ENCODE measurements at regions not wholly inside any gene's neighbourhood (a gene's known extent, or its start where the extent isn't known, plus 50 kb on each side); places are given as distances from the start of the nearest gene placed in this dataset.

DNA sequence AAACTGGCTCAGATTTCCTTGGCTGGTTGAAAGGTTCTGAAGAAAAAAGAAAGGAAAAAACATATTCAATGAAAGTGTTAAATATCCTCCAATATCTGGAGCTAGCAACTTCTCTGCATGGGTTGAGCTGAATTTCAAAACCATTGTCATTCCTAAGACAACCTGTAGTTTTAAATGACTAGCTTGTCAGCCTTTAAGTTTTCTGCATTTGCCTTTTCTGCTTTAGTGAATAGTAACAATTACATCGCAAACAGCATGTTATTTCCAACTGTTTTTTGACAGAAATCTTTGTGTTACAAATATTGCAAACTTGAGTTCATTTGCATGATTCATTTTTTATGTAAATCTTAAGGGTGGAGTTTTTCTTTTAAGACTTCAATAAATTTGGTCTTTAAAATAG is 852.3 kb upstream of the CELF2 start:
- Histone ChIP-seq H3K9me3 (ENCODE audit: control insufficient read depth, insufficient read depth, low read length) (no peaks in the 10 kb centered on the region), H3K9me2 (replicated peaks; ENCODE audit: control insufficient read depth, low read length) (no peaks in the 10 kb centered on the region), H3K27me3 (ENCODE audit: control insufficient read depth, low read length) (no peaks in the 10 kb centered on the region), H3K79me2 (ENCODE audit: control insufficient read depth, low read length) (no peaks in the 10 kb centered on the region), H3K4me1 (ENCODE audit: control insufficient read depth, low read length) (no peaks in the 10 kb centered on the region), H3K27ac (ENCODE audit: low read depth, low read length) (no peak overlapping the region), H3F3A (ENCODE audit: control insufficient read depth, insufficient read depth) (no peaks in the 10 kb centered on the region), H3K4me3 (ENCODE audit: low read length) (no peak overlapping the region), H4K20me1 (ENCODE audit: control insufficient read depth, insufficient read depth, low read depth, low read length) (no peaks in the 10 kb centered on the region), H3K4me2 (ENCODE audit: low read length) (no peak overlapping the region), H3K36me3 (ENCODE audit: control insufficient read depth, low read length) (no peaks in the 10 kb centered on the region)
- no peak for TF ChIP-seq EZH2phosphoT487 (IDR thresholded peaks at IDR 0.05; ENCODE audit: borderline replicate concordance, low read length)
- TF ChIP-seq, protein P1, sequence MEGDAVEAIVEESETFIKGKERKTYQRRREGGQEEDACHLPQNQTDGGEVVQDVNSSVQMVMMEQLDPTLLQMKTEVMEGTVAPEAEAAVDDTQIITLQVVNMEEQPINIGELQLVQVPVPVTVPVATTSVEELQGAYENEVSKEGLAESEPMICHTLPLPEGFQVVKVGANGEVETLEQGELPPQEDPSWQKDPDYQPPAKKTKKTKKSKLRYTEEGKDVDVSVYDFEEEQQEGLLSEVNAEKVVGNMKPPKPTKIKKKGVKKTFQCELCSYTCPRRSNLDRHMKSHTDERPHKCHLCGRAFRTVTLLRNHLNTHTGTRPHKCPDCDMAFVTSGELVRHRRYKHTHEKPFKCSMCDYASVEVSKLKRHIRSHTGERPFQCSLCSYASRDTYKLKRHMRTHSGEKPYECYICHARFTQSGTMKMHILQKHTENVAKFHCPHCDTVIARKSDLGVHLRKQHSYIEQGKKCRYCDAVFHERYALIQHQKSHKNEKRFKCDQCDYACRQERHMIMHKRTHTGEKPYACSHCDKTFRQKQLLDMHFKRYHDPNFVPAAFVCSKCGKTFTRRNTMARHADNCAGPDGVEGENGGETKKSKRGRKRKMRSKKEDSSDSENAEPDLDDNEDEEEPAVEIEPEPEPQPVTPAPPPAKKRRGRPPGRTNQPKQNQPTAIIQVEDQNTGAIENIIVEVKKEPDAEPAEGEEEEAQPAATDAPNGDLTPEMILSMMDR (IDR thresholded peaks at IDR 0.05; ENCODE audit: low read depth, low read length, poor library complexity, severe bottlenecking) = no peak

DNA sequence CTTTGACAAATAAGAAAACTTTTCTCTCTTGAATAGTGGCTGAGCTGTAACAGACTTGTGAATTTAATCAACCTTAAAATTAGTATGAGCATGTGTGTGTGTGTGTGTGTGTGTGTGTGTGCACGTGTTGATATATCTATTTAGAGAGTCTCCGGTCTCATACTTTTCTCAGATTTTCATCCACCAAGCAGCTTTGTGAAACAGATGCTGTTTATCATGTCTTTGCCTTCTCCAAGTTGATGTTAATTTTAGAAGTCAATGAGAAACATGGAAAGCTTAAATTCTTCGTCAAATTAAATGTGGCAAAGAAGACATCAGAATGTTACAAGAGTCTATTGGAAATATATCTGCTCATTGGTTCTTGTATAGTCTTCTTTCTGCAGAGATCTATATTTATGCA is 839.2 kb upstream of the CELF2 start:
- H3K4me3 ChIP-seq (ENCODE audit: low read length) = no peak overlapping the region
- no peaks in the 10 kb centered on the region for H3K9me2 ChIP-seq (replicated peaks; ENCODE audit: control insufficient read depth, low read length)
- no peaks in the 10 kb centered on the region for H3K79me2 ChIP-seq (ENCODE audit: control insufficient read depth, low read length)
- no peaks in the 10 kb centered on the region for H3K27me3 ChIP-seq (ENCODE audit: control insufficient read depth, low read length)
- no peaks in the 10 kb centered on the region for H3K9me3 ChIP-seq (ENCODE audit: control insufficient read depth, insufficient read depth, low read length)
- no peak overlapping the region for H3K4me2 ChIP-seq (ENCODE audit: low read length)
- H3K4me1 ChIP-seq (ENCODE audit: control insufficient read depth, low read length) = no peaks in the 10 kb centered on the region
- no peak overlapping the region for H3K27ac ChIP-seq (ENCODE audit: low read depth, low read length)
- TF ChIP-seq EZH2phosphoT487 (IDR thresholded peaks at IDR 0.05; ENCODE audit: borderline replicate concordance, low read length) = no peak
- TF ChIP-seq, protein P1 (IDR thresholded peaks at IDR 0.05; ENCODE audit: low read depth, low read length, poor library complexity, severe bottlenecking) = no peak
- H3F3A ChIP-seq (ENCODE audit: control insufficient read depth, insufficient read depth) = no peaks in the 10 kb centered on the region
- no peaks in the 10 kb centered on the region for H4K20me1 ChIP-seq (ENCODE audit: control insufficient read depth, insufficient read depth, low read depth, low read length)
- H3K36me3 ChIP-seq (ENCODE audit: control insufficient read depth, low read length) = no peaks in the 10 kb centered on the region

DNA sequence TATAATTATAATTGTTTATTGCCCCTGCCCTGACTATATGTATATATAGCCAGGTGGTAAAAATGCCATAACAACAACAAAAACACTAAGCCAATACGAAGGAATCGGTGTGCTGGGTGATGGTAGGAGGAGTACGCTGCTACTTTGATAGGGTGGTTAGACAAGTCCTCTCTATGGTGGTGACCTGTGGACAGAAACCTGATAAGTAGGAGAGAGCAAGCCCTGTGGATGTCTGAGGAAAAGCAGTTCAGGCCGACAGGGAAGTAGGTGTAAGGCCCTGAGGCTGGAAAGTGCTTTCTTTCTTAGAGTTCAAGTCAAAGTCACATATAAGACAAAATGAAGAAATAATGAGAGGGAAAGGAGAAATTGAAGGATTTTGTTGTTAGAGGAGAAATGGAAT is 823.8 kb upstream of the CELF2 start:
- Histone ChIP-seq H3K27me3 (ENCODE audit: control insufficient read depth, low read length) (no peaks in the 10 kb centered on the region), H3K79me2 (ENCODE audit: control insufficient read depth, low read length) (no peaks in the 10 kb centered on the region), H3K9me2 (replicated peaks; ENCODE audit: control insufficient read depth, low read length) (no peaks in the 10 kb centered on the region), H4K20me1 (ENCODE audit: control insufficient read depth, insufficient read depth, low read depth, low read length) (no peaks in the 10 kb centered on the region), H3F3A (ENCODE audit: control insufficient read depth, insufficient read depth) (no peaks in the 10 kb centered on the region), H3K9me3 (ENCODE audit: control insufficient read depth, insufficient read depth, low read length) (no peaks in the 10 kb centered on the region), H3K4me1 (ENCODE audit: control insufficient read depth, low read length) (no peaks in the 10 kb centered on the region), H3K4me3 (ENCODE audit: low read length) (no peak overlapping the region), H3K4me2 (ENCODE audit: low read length) (no peak overlapping the region), H3K27ac (ENCODE audit: low read depth, low read length) (no peak overlapping the region), H3K36me3 (ENCODE audit: control insufficient read depth, low read length) (no peaks in the 10 kb centered on the region)
- TF ChIP-seq, protein P1 (IDR thresholded peaks at IDR 0.05; ENCODE audit: low read depth, low read length, poor library complexity, severe bottlenecking) = no peak
- no peak for TF ChIP-seq EZH2phosphoT487 (IDR thresholded peaks at IDR 0.05; ENCODE audit: borderline replicate concordance, low read length)

DNA sequence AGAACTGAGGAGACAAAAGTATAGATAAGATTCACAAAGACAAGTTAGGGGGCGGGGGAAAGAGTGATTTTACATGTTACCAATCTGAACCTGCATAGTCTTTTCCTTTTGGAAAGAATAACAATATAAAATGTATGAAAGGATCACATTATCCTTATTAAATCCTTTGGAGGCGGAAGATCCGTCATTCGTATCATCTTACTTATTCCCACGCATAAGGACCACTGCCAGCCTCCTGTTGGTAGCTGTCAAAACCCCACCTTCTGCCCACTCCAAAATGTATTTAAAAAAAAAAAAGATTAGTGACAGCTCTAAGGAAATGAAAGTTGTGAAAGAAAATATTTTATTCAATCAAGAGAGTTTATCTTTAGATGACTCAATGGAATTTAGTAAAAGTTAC is 821.0 kb upstream of the CELF2 start:
- Histone ChIP-seq H3K4me2 (ENCODE audit: low read length) (no peak overlapping the region), H3K79me2 (ENCODE audit: control insufficient read depth, low read length) (no peaks in the 10 kb centered on the region), H3K36me3 (ENCODE audit: control insufficient read depth, low read length) (no peaks in the 10 kb centered on the region), H3K4me1 (ENCODE audit: control insufficient read depth, low read length) (no peaks in the 10 kb centered on the region), H4K20me1 (ENCODE audit: control insufficient read depth, insufficient read depth, low read depth, low read length) (no peaks in the 10 kb centered on the region), H3K27me3 (ENCODE audit: control insufficient read depth, low read length) (no peaks in the 10 kb centered on the region), H3K4me3 (ENCODE audit: low read length) (no peak overlapping the region), H3K9me2 (replicated peaks; ENCODE audit: control insufficient read depth, low read length) (no peaks in the 10 kb centered on the region), H3K9me3 (ENCODE audit: control insufficient read depth, insufficient read depth, low read length) (no peaks in the 10 kb centered on the region), H3F3A (ENCODE audit: control insufficient read depth, insufficient read depth) (no peaks in the 10 kb centered on the region), H3K27ac (ENCODE audit: low read depth, low read length) (no peak overlapping the region)
- no peak for TF ChIP-seq EZH2phosphoT487 (IDR thresholded peaks at IDR 0.05; ENCODE audit: borderline replicate concordance, low read length)
- TF ChIP-seq, protein P1 (IDR thresholded peaks at IDR 0.05; ENCODE audit: low read depth, low read length, poor library complexity, severe bottlenecking) = no peak

Measured in DOHH2 (cell line).